HG02852 (cell line): ENCODE measurements at regions not wholly inside any gene's neighbourhood (a gene's known extent, or its start where the extent isn't known, plus 50 kb on each side); places are given as distances from the start of the nearest gene placed in this dataset.
"Not testable (repeated sequence)": the region's sequence is repeated elsewhere in the genome, so short reads cannot be mapped to it uniquely, and the experiment has no call there.

Experiments used
- ATAC-seq: cut with Tn5 transposase; IDR thresholded peaks from one replicate; pipeline ENCODE4 v1.9.1; 2021; ENCODE audit warnings: mild to moderate bottlenecking, moderate library complexity; ENCODE audit not compliant: unreplicated experiment

DNA sequence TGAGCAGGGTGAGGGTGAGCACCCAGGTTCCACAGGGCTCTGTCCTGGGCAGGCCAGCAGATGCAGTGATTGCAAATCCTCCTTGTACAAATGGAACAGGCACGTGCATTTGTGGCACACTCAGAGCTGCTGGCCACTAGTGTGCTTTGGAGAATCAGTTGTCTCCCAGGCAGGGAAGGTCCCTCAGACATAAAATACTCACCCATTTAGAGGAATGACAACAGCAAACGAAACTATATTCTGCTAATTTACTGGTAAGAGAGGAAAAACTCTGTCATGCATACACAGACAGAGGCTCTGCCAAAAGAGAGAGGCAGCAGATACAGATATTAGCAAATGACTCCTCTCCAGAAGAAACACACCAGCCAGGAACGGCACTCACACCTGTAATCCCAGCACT lies 116.5 kb upstream of the PLGLB2 start:
- not testable (repeated sequence) for ATAC-seq

DNA sequence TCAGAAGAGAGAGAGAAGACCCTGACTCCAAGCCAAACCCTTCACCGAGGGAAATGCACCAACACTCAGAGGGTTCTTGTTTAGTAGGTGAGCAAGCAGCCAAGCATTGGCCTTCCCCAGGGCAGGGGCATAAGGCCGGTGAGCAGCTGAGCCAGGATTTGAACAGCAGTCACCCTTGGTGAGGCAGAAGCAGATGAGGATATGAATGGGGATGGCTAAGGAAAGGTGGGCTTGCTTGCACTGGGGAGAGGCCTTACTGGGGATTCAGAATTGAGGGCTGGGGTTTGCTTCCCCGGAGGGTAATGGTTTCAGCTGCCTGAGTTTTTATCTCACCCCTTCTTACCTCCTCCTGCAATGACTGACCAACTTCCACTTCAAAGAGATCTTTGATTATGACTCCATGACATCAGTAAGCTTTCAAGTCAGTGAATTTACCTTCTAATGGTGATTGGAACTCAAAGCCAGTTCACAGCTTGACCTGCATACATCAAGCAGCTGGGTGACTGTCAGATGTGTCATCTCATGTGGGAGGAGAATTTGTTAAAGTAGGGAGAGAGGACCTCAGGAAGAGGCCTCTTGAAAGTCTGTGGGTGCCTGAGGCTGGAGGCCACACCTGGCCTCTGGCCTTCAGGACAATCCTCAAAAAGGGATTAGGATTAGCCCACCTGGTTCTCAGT lies 114.5 kb upstream of the PLGLB2 start:
- not testable (repeated sequence) for ATAC-seq

DNA sequence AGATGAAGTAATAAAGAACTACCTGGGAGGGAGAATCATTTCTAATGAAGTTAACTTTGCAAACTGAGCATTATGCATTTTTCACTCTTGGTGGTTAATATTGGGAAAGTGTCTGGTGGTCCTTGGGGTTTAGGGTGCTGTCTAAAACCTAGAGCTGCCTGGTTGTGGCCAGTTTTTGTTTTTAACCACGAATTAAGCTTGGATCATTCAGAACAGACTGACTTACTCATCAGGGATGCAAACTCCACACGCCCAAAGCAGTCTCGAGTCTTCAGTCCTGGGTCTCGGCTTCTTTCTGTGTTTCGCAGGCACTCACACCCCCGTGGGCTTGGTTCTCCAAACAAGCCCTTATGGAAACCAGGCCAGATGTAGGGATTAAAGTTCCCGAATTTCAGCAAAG lies 113.8 kb upstream of the PLGLB2 start:
- not testable (repeated sequence) for ATAC-seq

DNA sequence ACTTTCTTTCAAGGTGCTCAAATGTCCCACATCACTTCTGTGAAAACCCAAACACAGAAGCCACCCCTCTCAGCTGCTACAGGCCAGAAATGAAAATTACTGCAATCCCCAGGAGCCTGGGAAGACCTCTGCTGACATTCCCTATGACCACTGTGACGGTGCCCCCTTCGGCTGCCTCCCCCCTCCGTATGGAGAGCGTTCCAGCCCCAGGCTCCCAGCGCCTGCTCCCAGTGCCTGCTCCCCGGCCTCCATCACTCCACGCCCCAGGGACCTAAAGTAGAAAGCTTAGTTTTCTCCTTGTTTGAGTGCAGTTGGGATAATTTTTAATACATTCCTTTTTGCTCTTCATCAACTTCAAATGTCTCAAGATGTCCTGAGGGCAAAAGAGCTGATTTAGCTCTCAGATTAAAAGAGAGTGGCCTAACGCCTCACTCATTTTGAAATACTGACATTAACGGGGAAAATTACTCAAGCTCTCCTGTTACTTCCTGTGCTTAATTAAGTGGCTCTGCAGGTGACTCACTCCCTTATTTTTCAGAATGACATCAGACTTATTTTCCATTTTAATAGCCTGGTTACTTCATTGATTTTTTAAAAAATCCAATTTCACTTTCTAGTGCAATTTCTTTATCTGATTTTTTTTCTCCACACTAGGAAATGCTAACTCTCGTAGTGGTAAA lies 112.8 kb upstream of the PLGLB2 start:
- not testable (repeated sequence) for ATAC-seq

DNA sequence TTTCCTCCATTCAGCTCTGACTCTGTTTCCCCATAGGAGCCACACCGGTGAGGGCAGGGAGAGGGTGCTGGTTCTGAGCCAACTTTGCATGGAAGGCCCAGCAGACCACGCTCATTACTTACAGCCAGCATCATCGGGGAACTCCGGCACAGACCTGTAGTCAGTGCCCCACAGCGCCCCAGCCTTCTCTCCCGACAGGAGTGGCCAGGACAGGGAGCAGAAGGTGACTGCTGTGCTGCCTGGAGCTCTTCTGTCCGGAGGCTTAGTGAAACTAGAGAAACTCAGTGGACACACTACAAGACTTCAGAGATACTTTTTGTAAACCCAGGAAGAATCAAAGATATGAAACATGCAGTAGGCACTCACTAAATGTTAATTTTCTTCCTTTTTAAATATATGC lies 111.6 kb upstream of the PLGLB2 start:
- ATAC-seq = not testable (repeated sequence)

DNA sequence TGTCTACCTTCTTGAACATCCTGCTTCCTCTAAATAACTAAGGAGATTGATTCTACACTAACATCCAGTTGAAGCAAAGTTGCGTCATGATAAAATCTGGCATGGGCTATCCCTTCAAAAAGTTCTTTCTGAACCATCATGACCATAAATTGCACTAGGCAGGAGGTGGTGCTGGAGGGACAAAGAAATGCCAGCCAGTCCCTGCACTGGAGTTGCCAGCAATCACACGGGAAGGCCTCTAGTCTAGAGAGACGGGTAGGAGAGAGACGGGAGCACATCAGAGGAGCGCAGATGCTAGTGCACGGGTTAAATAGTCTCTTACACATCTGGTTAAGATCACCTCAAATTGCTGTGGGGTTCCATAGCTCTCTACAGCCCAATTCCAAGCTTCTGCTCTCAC lies 111.2 kb upstream of the PLGLB2 start:
- ATAC-seq = not testable (repeated sequence)

DNA sequence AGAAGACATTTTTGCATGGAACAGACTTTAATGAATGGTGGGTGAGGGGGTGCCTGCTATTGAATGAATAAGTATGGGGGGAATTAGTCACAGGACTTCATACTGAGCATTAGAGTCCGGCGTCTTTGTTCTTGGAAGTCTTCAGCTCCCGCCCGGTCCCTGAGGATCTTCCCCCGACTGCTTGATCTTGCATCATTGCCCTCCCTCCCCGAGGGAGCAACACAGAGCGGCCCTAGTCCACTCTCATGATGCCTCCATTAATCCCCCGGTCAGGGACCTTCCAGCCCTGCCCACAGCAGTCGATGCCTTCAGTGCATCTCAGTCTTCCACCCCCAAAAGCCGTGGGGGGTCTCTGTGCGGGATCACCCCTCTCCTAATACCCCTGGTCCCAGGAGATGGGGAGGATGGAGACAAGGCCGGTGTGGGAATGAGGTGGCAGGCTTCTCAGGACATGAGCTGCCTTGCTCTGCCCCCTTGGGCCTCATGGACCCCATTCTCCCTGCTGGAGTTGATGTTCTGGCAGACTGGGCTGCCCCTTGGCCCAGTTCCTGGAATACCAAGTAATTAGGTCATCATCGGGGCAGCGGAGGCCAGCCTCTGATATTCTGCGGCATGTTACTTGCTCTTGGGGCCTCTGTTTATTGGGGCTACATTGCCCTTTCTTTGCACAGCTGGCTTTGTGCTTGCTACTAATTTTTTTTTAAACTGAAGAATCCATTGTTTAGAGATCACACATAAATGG lies 110.5 kb upstream of the PLGLB2 start:
- not testable (repeated sequence) for ATAC-seq

DNA sequence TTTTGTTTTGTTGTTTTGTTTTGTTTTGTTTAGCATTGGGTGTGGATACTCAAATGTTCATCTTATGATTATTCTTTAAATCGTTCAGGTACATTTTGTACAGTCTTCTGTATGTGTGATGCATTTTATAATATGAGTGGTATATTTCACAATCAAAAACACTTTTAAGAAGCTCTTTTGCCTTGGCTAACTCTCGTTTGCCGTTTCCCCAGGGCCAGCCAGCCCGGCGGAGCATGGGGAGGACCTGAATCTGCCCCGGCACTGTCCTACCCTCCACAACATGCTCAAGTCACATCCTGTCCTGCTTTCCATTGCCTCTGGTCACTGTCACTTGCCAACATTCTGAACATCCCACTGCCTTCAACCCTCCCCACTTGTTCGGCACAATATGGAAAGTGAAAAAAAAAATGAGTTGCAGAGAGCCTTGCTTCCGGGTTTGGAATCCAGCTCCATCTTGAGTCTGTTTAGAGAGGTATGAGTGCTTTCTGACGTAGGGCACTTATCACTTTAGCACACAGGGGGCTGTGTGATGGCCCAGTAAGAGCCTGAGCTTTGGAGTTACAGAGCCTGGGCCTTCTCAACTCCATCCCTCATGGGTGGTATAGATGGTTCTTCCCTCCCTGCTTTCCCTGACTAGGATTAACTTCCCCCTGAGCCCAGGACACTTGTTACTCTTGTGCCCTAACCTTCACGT lies 109.6 kb upstream of the PLGLB2 start:
- ATAC-seq = not testable (repeated sequence)

DNA sequence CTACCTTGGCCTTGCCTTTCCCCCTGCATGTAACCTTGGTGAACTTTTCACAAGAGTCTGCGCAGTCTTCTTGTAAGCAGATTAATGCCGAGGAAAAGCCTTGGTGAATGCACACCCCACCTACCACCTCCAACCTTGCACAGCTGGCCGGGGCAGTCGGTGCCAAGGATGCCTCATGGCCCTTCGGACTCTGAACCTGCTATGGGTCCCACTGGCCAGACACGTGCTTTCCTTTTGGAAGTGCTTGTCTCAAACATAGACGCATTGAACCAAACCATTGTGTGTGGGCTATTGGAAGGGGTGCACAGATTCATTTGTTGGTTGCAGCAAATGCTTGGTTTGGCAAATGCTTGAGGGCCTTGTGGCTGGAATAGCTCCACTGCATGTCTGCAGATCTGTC lies 109.0 kb upstream of the PLGLB2 start:
- not testable (repeated sequence) for ATAC-seq

DNA sequence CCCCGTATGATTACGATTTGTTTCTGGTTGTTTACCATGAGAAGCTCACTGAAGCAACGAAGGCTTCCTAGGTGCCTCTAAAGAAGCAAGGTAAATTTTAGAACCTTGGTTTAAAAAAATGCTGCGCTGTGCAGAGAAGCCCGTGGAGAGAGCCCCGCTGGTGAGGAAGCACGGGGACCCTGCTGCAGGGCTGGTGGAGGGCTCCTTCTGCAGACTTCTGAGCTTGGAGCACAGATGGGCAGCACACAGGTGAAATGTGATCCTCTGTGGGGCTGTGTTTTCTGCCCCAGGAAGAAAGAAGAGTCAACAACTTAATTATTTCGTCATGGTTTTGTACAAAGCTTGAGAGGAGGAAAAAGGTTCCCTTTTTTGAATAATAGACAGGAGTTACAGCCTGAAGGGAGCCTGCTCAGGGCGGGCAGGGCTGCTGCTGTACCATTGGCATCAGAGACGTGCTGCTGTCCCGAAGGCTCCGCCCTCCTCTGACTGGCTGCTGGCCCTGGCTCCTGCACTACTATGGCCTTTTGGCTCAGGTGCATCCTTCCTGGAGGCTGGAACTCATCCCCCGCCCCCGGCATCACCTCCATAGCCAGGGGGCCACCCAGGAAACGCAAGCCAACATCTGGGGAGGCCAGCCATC lies 108.0 kb upstream of the PLGLB2 start:
- not testable (repeated sequence) for ATAC-seq

DNA sequence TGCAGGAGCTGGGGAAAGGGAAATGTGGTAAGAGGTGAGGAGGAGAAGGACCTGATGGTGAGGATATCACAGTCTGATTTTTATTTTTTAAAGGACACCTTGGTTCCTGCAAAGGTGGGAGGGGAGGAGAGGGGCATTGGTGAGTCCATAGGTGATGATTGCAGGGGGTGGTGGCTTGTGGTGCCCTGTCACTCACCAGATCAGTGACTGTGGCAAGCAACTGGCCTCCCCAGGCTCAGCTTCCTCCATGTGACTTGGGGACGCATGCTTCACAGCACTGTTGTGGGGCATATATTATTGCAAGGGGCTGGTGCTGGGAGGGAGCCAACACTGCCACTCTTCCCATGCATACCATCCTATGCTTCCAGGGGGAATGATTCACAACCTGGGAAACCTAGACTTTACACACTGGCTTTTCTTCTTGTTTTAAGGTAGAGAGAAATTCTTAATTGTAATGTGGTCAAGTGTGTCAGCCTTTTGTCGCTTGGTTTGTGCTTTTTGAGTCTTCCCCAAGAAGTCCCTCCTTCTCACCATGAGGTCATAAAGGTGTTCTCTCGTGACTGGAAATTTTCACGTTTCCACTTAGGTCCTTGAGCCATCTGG lies 106.8 kb upstream of the PLGLB2 start:
- not testable (repeated sequence) for ATAC-seq

DNA sequence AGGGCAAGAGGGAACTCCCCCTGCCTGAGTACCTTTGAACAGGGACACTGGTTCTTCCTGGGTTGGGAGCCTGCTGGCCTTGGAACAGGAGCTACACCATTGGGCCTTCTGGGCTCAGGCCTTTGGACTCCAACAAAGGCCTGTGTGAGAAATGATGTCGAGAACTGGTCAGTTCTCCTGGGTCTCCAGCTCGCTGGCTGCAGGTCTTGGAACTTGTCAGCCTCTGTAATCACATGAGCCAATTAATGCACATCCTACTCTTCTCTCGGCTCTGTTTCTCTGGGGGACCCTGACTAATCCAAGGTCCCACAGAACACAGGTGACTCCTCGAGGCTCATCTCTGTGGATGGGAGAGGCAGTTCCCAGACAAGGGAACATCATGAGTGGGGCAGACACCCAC lies 104.7 kb upstream of the PLGLB2 start:
- not testable (repeated sequence) for ATAC-seq

DNA sequence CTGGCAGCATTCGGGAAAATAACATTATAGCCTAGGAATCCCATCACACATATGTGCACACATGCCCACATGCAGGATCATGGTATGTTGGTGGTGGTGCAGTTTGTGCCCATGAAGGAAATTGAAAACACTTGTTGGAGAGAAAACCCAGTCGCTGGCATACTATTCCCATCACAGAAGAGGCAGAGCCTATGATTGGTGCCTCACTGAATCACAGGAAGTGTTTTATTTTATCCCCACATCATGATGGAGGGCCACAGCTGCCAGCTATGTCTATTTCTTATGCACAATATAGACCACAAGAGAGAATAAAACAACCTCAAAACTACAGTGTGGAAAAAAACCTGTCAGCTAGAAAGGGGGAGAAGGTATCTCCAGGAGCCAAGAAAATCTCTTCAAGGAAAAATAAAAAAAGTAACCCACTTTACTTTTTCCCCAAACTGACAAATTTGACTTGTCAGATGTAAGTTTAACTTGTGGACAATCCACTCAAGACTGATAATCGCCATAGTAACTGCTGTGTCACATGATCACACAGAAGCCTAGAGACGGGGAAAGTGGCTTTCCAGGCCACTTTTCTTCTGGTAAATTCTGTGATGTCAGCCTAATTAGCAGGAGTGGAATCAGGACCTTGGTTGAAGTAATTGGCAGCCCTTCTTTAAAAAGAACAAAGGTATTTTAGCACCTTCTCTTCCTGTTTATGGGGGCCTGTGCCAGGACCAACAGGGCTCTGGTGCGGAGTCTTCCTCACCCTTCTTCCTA lies 100.0 kb upstream of the PLGLB2 start:
- not testable (repeated sequence) for ATAC-seq

DNA sequence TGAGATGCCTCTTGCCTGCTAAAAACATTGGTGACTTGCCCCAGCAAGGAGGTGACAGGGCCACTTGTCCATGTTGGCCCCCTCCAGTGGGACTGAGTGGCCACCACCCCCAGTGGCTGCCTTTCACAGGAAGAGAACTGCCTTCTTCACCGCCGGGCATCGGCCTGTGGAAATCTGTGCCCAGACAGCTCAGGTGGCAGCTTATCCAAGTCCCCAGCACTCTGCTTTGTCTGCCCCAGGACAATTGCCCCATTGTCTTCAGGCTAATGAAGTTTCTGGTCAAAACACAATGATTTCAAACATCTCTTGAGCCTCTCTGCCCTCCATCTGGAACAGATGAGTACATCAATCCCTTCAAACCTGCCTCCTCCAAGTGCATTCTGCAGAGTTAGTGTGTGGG lies 99.1 kb upstream of the PLGLB2 start:
- not testable (repeated sequence) for ATAC-seq

DNA sequence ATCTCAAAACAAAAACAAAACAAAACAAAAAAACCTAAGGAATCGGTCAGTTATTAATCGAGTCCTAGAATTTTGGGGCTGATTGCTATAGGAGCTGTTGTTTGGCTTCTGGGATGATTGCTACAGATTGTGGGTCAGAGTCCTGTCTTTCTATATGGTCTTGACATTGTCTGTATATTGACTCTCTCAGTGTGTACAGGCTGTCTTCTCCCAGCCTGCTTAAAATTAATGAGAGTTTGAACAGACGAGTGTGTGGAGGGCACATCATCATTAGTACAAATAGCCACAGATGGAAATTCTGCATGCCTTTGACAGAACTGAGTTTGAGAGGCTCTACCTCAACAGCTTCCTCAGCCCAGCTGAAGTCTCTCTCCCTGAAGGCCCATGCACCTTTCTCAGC lies 98.0 kb upstream of the PLGLB2 start:
- not testable (repeated sequence) for ATAC-seq

DNA sequence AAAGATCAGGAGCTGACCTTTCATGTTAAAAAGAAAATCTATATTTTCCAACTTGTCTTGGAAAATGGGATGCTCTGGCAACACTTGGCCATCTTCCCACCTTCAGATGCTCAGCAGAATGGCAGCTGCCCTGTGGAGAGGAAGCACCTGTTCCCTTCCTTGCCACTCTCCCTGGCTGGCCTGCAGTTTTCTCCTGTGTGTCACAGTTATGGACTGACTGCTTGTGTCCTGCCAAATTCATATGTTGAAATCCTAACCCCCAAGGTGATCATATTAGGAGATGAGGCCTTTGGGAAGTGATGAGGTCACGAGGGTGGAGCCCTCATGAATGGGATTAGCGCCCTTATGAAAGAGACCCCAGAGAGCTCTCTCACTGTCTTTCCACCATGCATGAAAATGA lies 97.0 kb upstream of the PLGLB2 start:
- ATAC-seq = not testable (repeated sequence)

DNA sequence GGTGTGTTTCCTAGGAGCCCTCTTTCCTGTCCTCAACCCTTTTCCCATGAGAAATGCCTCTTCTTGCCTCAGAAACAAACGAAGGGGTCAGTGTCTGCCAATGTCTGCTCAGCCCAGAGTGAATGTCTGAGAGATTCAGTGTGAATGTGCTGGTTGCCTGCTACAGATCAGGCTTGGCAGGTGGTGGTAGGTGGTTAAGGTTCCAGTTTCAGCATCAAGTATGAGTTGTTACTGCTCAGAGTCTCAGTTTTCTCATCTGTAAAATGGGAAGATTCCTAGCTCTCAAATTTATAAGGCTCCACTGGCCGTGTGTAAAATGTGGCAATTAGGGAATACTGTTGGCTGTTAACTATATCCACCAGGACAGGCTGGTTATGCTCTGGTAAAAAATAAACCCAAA lies 96.3 kb upstream of the PLGLB2 start:
- not testable (repeated sequence) for ATAC-seq

DNA sequence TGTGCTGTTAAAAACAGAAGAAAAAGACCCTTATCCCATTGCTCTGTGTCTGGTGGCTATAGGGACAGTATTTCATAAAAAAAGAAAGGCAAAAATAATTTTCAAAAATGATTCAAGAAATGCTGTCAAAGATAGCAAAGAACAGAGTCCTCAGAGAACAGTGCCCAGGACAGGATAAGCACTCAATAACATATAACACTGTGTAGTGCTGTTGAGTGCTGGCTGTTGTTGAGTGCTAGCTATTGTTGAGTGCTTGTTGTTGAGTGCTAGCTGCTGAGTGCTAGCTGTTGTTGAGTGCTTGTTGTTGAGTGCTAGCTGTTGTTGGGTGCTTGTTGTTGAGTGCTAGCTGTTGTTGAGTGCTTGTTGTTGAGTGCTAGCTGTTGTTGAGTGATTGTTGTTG lies 94.5 kb upstream of the PLGLB2 start:
- ATAC-seq = not testable (repeated sequence)

DNA sequence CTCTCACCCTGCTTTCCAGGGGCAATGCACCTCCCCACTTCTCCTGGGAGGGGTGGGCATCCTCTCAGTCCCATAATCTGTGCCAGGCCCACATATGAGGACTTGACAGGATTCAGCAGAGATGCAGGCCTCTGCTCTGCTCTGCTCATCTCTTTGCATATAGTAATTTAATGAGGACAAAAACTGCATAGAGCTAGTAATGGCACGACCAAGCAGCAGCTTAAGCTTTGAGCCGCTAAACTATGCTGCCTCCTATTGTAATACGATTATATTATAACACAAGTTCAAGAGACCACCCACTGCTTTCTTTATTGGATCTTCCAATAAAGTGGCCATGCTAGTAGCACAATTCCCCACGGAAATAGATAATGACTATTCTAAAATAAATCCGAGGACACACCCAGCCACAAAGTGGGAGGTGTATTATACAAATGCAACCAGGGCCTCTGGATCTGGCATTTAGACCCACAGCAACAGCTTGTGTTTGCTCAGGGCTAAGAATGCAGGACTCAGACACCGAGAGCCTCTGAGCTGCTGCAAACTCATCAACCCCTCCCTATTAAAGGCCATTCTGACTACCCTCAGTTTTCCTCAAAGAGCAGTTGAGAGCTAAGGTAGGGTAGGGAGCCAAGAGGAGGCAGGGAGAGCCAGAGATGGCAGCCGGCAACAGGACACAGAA lies 93.6 kb upstream of the PLGLB2 start:
- ATAC-seq = not testable (repeated sequence)
